ENCODE measurements at regions not wholly inside any gene's neighbourhood (a gene's known extent, or its start where the extent isn't known, plus 50 kb on each side); places are given as distances from the start of the nearest gene placed in this dataset.

DNA sequence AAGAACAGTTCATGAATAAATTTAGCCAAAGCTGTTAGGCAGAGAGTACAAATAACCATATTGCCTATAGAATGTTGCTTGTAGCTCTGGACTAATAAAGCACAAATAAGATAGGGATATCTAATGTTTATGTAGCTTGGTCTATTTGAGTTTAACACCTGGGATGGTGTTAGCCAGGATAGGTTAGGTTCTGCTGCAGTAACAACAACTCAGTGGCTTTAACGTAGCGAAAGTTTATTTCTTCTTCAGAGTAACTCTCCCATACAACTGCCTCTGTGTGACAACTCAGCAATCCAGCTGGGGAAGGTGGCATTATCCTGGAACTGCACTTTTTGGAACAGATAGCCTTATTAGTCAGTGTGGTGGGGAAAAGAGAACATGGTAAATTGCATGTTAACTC, 52.2 kb upstream of the STEAP4 start:
- no peak for TF ChIP-seq ZNF70 (CRISPR knock-in tag; IDR thresholded peaks at IDR 0.05)
- no peak for TF ChIP-seq ZFP30 (CRISPR knock-in tag; IDR thresholded peaks at IDR 0.05)
- TF ChIP-seq ZNF565 (CRISPR knock-in tag; conservative IDR thresholded peaks at IDR 0.05; ENCODE audit: low read depth), result no peak
- no peak for TF ChIP-seq ISL1 (CRISPR knock-in tag; IDR thresholded peaks at IDR 0.05)
- TF ChIP-seq, protein P1, sequence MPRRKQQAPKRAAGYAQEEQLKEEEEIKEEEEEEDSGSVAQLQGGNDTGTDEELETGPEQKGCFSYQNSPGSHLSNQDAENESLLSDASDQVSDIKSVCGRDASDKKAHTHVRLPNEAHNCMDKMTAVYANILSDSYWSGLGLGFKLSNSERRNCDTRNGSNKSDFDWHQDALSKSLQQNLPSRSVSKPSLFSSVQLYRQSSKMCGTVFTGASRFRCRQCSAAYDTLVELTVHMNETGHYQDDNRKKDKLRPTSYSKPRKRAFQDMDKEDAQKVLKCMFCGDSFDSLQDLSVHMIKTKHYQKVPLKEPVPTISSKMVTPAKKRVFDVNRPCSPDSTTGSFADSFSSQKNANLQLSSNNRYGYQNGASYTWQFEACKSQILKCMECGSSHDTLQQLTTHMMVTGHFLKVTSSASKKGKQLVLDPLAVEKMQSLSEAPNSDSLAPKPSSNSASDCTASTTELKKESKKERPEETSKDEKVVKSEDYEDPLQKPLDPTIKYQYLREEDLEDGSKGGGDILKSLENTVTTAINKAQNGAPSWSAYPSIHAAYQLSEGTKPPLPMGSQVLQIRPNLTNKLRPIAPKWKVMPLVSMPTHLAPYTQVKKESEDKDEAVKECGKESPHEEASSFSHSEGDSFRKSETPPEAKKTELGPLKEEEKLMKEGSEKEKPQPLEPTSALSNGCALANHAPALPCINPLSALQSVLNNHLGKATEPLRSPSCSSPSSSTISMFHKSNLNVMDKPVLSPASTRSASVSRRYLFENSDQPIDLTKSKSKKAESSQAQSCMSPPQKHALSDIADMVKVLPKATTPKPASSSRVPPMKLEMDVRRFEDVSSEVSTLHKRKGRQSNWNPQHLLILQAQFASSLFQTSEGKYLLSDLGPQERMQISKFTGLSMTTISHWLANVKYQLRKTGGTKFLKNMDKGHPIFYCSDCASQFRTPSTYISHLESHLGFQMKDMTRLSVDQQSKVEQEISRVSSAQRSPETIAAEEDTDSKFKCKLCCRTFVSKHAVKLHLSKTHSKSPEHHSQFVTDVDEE (CRISPR knock-in tag; IDR thresholded peaks at IDR 0.05), result no peak
- TF ChIP-seq PATZ1 (CRISPR knock-in tag; IDR thresholded peaks at IDR 0.05; ENCODE audit: borderline replicate concordance), result no peak
- TF ChIP-seq ARNTL (CRISPR knock-in tag; IDR thresholded peaks at IDR 0.05; ENCODE audit: borderline replicate concordance, low read depth), result no peak
- no peak for TF ChIP-seq GLIS3 (CRISPR knock-in tag; IDR thresholded peaks at IDR 0.05)
- TF ChIP-seq POU6F1 (CRISPR knock-in tag; IDR thresholded peaks at IDR 0.05; ENCODE audit: borderline replicate concordance, low read depth), result no peak
- no peak for TF ChIP-seq CSDC2 (CRISPR knock-in tag; IDR thresholded peaks at IDR 0.05)
- TF ChIP-seq ESRRG (CRISPR knock-in tag; IDR thresholded peaks at IDR 0.05), result no peak

Data from SK-N-SH treated with all-trans-retinoic acid at 6 μM for 48 hours (cell line).